Liver (tissue), 8 donors: ENCODE measurements at regions not wholly inside any gene's neighbourhood (a gene's known extent, or its start where the extent isn't known, plus 50 kb on each side); places are given as distances from the start of the nearest gene placed in this dataset.

Experiments used
- DNase-seq: peaks from one replicate; pipeline ENCODE4 v3.0.0-alpha.2; 2017; ENCODE audit warnings: low spot score
- H3K27ac ChIP-seq, 2 donors: one replicate each; pipeline ENCODE4 v1.7.0; 2013; ENCODE audit warnings: inconsistent platforms in 2 of 2, low read length in 2 of 2, control low read depth in 1 of 2, low read depth in 1 of 2, mild to moderate bottlenecking in 1 of 2
- H3K27me3 ChIP-seq, 4 donors: one replicate each; pipeline versions ENCODE4 v1.6.1 to v1.7.0; 2013; ENCODE audit warnings: low read length in 3 of 4, inconsistent platforms in 1 of 4, mild to moderate bottlenecking in 1 of 4, moderate library complexity in 1 of 4; ENCODE audit not compliant: control insufficient read depth in 4 of 4, insufficient read depth in 4 of 4
- H3K36me3 ChIP-seq, 4 donors: one replicate each; pipeline versions ENCODE4 v1.6.1 to v1.7.0; 2013; ENCODE audit warnings: low read length in 3 of 4, mild to moderate bottlenecking in 3 of 4, low read depth in 1 of 4, moderate library complexity in 1 of 4; ENCODE audit not compliant: control insufficient read depth in 4 of 4, insufficient read depth in 3 of 4
- H3K4me1 ChIP-seq, 4 donors: one replicate each; pipeline versions ENCODE4 v1.6.1 to v1.7.0; 2013; ENCODE audit warnings: low read length in 3 of 4, mild to moderate bottlenecking in 3 of 4, moderate library complexity in 1 of 4; ENCODE audit not compliant: control insufficient read depth in 4 of 4, insufficient read depth in 4 of 4
- H3K4me3 ChIP-seq, 3 donors: one replicate each; pipeline versions ENCODE4 v1.6.1 to v1.7.0; 2013; ENCODE audit warnings: low read length in 3 of 3, control low read depth in 1 of 3, low read depth in 1 of 3, mild to moderate bottlenecking in 1 of 3
- H3K9ac ChIP-seq, 2 donors: one replicate each; pipeline ENCODE4 v1.7.0; 2013; ENCODE audit warnings: low read length in 2 of 2, mild to moderate bottlenecking in 2 of 2, moderate library complexity in 2 of 2, control low read depth in 1 of 2, low read depth in 1 of 2
- H3K9me3 ChIP-seq, 4 donors: one replicate each; pipeline versions ENCODE4 v1.6.1 to v1.7.0; 2013; ENCODE audit warnings: low read length in 3 of 4; ENCODE audit not compliant: control insufficient read depth in 4 of 4
- ATF3 ChIP-seq: IDR thresholded peaks from 2 replicates; pipeline ENCODE4 v1.6.1; 2016; ENCODE audit warnings: antibody characterized with exemption
- CTCF ChIP-seq: fragments of 150-350 bp; IDR thresholded peaks from 2 replicates; pipeline ENCODE4 v1.5.1; 2017; ENCODE audit warnings: improper control_type of control experiment, low read depth, low read length; ENCODE audit not compliant: missing input control
- EGR1 ChIP-seq, 2 donors: IDR thresholded peaks; 2 replicates each; pipeline ENCODE4 v1.6.1; 2016 to 2018; ENCODE audit warnings: antibody characterized with exemption in 2 of 2, low read depth in 2 of 2
- FOXA1 ChIP-seq: IDR thresholded peaks from 2 replicates; pipeline ENCODE4 v1.6.1; 2016; ENCODE audit warnings: antibody characterized with exemption
- FOXA2 ChIP-seq: IDR thresholded peaks from 2 replicates; pipeline ENCODE4 v1.6.1; 2016; ENCODE audit warnings: antibody characterized with exemption
- GABPA ChIP-seq, 2 donors: IDR thresholded peaks in 1 of 2; conservative IDR thresholded peaks in 1 of 2; 2 replicates each; pipeline ENCODE4 v1.6.1; 2016; ENCODE audit warnings: antibody characterized with exemption in 2 of 2, mild to moderate bottlenecking in 1 of 2, moderate library complexity in 1 of 2
- HNF4A ChIP-seq, 2 donors: conservative IDR thresholded peaks; 2 replicates each; pipeline ENCODE4 v1.6.1; 2016; ENCODE audit warnings: antibody characterized with exemption in 2 of 2, mild to moderate bottlenecking in 2 of 2
- HNF4G ChIP-seq: IDR thresholded peaks from 2 replicates; pipeline ENCODE4 v1.6.1; 2016; ENCODE audit warnings: antibody characterized with exemption
- JUND ChIP-seq, 2 donors: IDR thresholded peaks; 2 replicates each; pipeline ENCODE4 v1.6.1; 2016; ENCODE audit warnings: antibody characterized with exemption in 2 of 2
- NR2F2 ChIP-seq: IDR thresholded peaks from 2 replicates; pipeline ENCODE4 v1.6.1; 2016; ENCODE audit warnings: antibody characterized with exemption
- RAD21 ChIP-seq, 2 donors: IDR thresholded peaks; 2 replicates each; pipeline ENCODE4 v1.6.1; 2016; ENCODE audit warnings: antibody characterized with exemption in 2 of 2, mild to moderate bottlenecking in 2 of 2
- RXRA ChIP-seq, 2 donors: IDR thresholded peaks; 2 replicates each; pipeline ENCODE4 v1.6.1; 2017 to 2018; ENCODE audit warnings: antibody characterized with exemption in 2 of 2, mild to moderate bottlenecking in 1 of 2
- SP1 ChIP-seq: IDR thresholded peaks from 2 replicates; pipeline ENCODE4 v1.6.1; 2018; ENCODE audit warnings: antibody characterized with exemption, mild to moderate bottlenecking
- TAF1 ChIP-seq: conservative IDR thresholded peaks from 2 replicates; pipeline ENCODE4 v1.6.1; 2016; ENCODE audit warnings: antibody characterized with exemption, mild to moderate bottlenecking
- YY1 ChIP-seq: IDR thresholded peaks from 2 replicates; pipeline ENCODE4 v1.6.1; 2016; ENCODE audit warnings: antibody characterized with exemption, mild to moderate bottlenecking
- ZBTB33 ChIP-seq: IDR thresholded peaks from 2 replicates; pipeline ENCODE4 v1.6.1; 2016; ENCODE audit warnings: antibody characterized with exemption
- WGBS: extraction: QIAGEN DNeasy Blood & Tissue Kit; methylation state at CpG from one replicate; pipeline ENCODE4 v1.1.7; 2013; 5-methylcytosine and 5-hydroxymethylcytosine counted together
- TF ChIP-seq, protein P1 (sequence below): IDR thresholded peaks from 2 replicates; pipeline ENCODE4 v1.6.1; 2016; ENCODE audit warnings: antibody characterized with exemption
- TF ChIP-seq, protein P2 (sequence below): IDR thresholded peaks from 2 replicates; pipeline ENCODE4 v1.6.1; 2016; ENCODE audit warnings: antibody characterized with exemption, mild to moderate bottlenecking
- donor health status: healthy.
- donor health status: healthy.
- donor health status: healthy.
- donor health status: healthy.
- donor health status: healthy.

- TF ChIP-seq YY1 = no peak
- no peak for TF ChIP-seq HNF4G
- no peak for TF ChIP-seq FOXA2
- no peak for TF ChIP-seq TAF1
- TF ChIP-seq CTCF = no peak
- no peak for TF ChIP-seq RXRA (IDR thresholded peaks at IDR 0.05)
- no peak for TF ChIP-seq JUND (IDR thresholded peaks at IDR 0.05)
- TF ChIP-seq, protein P1, sequence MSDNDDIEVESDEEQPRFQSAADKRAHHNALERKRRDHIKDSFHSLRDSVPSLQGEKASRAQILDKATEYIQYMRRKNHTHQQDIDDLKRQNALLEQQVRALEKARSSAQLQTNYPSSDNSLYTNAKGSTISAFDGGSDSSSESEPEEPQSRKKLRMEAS = no peak
- TF ChIP-seq GABPA (IDR thresholded peaks at IDR 0.05 in 1 of 2, conservative IDR thresholded peaks at IDR 0.05 in 1 of 2) = no peak
- TF ChIP-seq ATF3 = no peak
- TF ChIP-seq SP1 = no peak
These were observed 63.9 kb upstream of the GRIP1 start (continued) for GRCh38 chr12:66742508-66743367.

DNA sequence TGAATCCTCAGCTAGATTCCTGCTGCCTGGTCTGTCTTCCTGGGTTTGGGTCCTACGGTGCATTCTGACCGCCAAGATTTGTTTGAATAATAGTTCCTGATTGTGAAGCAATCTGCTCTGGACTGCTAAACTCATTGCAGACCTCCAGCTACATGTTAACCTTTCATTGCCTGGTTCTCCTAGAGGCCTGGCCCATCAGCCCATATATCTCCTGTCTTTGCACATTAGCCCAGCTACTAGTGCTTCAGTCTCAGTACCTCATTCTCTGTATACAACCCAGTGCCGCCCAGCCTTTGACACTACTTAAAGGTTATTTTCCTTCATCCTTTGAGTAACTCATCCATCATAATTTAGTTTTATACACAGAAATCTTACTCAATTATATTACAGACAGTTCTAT lies 65.6 kb upstream of the GRIP1 start:
- H3K4me1 ChIP-seq = no peaks in the 10 kb centered on the region
- H3K9ac ChIP-seq = no peak overlapping the region
- no peak overlapping the region for H3K4me3 ChIP-seq
- no peaks in the 10 kb centered on the region for H3K36me3 ChIP-seq
- H3K27ac ChIP-seq = no peak overlapping the region
- no peak for TF ChIP-seq HNF4A (conservative IDR thresholded peaks at IDR 0.05)
- TF ChIP-seq EGR1 (IDR thresholded peaks at IDR 0.05; ENCODE audit: low read depth in 2 of 2) = no peak
- no peak for TF ChIP-seq ZBTB33
- TF ChIP-seq CTCF = no peak
- no peak for TF ChIP-seq NR2F2
- TF ChIP-seq GABPA (IDR thresholded peaks at IDR 0.05 in 1 of 2, conservative IDR thresholded peaks at IDR 0.05 in 1 of 2) = no peak
- TF ChIP-seq, protein P1 = no peak
- no peak for TF ChIP-seq TAF1
- TF ChIP-seq FOXA2 = no peak
- TF ChIP-seq, protein P2, sequence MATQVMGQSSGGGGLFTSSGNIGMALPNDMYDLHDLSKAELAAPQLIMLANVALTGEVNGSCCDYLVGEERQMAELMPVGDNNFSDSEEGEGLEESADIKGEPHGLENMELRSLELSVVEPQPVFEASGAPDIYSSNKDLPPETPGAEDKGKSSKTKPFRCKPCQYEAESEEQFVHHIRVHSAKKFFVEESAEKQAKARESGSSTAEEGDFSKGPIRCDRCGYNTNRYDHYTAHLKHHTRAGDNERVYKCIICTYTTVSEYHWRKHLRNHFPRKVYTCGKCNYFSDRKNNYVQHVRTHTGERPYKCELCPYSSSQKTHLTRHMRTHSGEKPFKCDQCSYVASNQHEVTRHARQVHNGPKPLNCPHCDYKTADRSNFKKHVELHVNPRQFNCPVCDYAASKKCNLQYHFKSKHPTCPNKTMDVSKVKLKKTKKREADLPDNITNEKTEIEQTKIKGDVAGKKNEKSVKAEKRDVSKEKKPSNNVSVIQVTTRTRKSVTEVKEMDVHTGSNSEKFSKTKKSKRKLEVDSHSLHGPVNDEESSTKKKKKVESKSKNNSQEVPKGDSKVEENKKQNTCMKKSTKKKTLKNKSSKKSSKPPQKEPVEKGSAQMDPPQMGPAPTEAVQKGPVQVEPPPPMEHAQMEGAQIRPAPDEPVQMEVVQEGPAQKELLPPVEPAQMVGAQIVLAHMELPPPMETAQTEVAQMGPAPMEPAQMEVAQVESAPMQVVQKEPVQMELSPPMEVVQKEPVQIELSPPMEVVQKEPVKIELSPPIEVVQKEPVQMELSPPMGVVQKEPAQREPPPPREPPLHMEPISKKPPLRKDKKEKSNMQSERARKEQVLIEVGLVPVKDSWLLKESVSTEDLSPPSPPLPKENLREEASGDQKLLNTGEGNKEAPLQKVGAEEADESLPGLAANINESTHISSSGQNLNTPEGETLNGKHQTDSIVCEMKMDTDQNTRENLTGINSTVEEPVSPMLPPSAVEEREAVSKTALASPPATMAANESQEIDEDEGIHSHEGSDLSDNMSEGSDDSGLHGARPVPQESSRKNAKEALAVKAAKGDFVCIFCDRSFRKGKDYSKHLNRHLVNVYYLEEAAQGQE = no peak
- no peak for TF ChIP-seq RAD21 (IDR thresholded peaks at IDR 0.05)
- no peak for TF ChIP-seq YY1
- no peak for TF ChIP-seq JUND (IDR thresholded peaks at IDR 0.05)
- no peak for TF ChIP-seq FOXA1
- TF ChIP-seq SP1 = no peak
- TF ChIP-seq RXRA (IDR thresholded peaks at IDR 0.05) = no peak
- no peak for TF ChIP-seq HNF4G
- no peak for TF ChIP-seq ATF3
- H3K9me3 ChIP-seq = no peaks in the 10 kb centered on the region
- peaks cover 0 to 8% (median 0%) of the 10 kb centered on the region in 4 donors for H3K27me3 ChIP-seq
- no peak for DNase-seq
- 42% methylated on average over 3 of the region's 3 CpGs for WGBS
